Tibial nerve (tissue), 4 donors: ENCODE measurements at regions not wholly inside any gene's neighbourhood (a gene's known extent, or its start where the extent isn't known, plus 50 kb on each side); places are given as distances from the start of the nearest gene placed in this dataset.

ENCODE experiments used
- EP300 ChIP-seq, 2 donors: sonication (generic); formaldehyde crosslinking; IDR thresholded peaks; one replicate each; pipeline ENCODE4 v1.6.1; 2017; ENCODE audit warnings: antibody characterized with exemption in 2 of 2, mild to moderate bottlenecking in 1 of 2
- POLR2A ChIP-seq, 2 donors: fragments of 450-650 bp; IDR thresholded peaks; one replicate each; pipeline ENCODE4 v1.6.1; 2017; ENCODE audit warnings: antibody characterized with exemption in 2 of 2, mild to moderate bottlenecking in 2 of 2, moderate library complexity in 2 of 2
- TF ChIP-seq, protein P1 (sequence below), 5 experiments: fragments of 200-600 bp in 3 of 5; fragments of 450-650 bp in 2 of 5; sonication (generic) in 3 of 5; IDR thresholded peaks; one replicate each; pipeline ENCODE4 v1.5.1; 2016 to 2019; ENCODE audit warnings: antibody characterized with exemption in 5 of 5, mild to moderate bottlenecking in 3 of 5, moderate library complexity in 2 of 5

DNA sequence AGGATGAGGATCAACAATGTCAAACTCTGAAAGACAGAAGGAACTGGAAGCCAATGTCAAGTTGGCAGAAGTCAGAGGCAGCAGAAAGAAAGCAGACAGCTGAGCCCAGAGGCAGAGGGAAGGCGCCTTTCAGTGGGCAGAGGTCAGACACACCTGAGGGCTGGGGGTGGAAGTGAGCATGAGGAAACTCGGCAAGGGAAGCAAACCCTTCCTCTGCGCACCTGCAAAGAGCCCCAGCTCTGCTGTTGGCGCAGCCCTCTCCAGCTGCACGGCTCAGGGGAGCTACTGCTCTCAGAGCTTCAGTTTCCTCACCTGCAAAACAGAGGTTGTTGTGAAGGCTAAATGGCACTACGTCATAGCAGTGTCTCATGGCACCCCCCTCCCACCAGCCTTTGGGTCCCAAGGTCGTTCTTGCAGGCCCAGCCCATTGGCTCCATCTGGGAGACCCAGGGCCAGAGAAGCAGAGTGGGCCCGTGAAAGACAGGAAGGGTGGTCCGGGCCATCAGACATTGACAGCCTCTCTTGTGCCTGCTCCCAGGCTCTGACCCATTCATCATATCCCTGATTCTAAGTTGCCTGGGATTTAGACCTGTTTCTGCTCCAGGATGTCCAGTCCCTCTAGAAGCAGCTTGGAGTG, 53.3 kb upstream of the SLC6A11 start:
- no peak for TF ChIP-seq EP300 (IDR thresholded peaks at IDR 0.05)
- TF ChIP-seq, protein P1, sequence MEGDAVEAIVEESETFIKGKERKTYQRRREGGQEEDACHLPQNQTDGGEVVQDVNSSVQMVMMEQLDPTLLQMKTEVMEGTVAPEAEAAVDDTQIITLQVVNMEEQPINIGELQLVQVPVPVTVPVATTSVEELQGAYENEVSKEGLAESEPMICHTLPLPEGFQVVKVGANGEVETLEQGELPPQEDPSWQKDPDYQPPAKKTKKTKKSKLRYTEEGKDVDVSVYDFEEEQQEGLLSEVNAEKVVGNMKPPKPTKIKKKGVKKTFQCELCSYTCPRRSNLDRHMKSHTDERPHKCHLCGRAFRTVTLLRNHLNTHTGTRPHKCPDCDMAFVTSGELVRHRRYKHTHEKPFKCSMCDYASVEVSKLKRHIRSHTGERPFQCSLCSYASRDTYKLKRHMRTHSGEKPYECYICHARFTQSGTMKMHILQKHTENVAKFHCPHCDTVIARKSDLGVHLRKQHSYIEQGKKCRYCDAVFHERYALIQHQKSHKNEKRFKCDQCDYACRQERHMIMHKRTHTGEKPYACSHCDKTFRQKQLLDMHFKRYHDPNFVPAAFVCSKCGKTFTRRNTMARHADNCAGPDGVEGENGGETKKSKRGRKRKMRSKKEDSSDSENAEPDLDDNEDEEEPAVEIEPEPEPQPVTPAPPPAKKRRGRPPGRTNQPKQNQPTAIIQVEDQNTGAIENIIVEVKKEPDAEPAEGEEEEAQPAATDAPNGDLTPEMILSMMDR (IDR thresholded peaks at IDR 0.05) = no peak
- no peak for TF ChIP-seq POLR2A (IDR thresholded peaks at IDR 0.05)
